ENCODE measurements at regions not wholly inside any gene's neighbourhood (a gene's known extent, or its start where the extent isn't known, plus 50 kb on each side); places are given as distances from the start of the nearest gene placed in this dataset.

- TF ChIP-seq MYNN (IDR thresholded peaks at IDR 0.05) (no peak), MYNN (CRISPR knock-in tag; IDR thresholded peaks at IDR 0.05) (no peak), ZNF583 (CRISPR knock-in tag; IDR thresholded peaks at IDR 0.05) (no peak), EGR1 (conservative IDR thresholded peaks at IDR 0.05) (no peak), ZNF143 (CRISPR knock-in tag; IDR thresholded peaks at IDR 0.05) (no peak), MXI1 (IDR thresholded peaks at IDR 0.05; ENCODE audit: low read depth, low read length) (no peak), SMARCB1 (IDR thresholded peaks at IDR 0.05; ENCODE audit: insufficient read length, low read depth) (no peak), RFX5 (IDR thresholded peaks at IDR 0.05; ENCODE audit: low read depth, low read length) (no peak), YY1 (IDR thresholded peaks at IDR 0.05; ENCODE audit: borderline replicate concordance in 1 of 3, control insufficient read depth in 1 of 3, extremely low read depth in 1 of 3, insufficient read depth in 3 of 3, insufficient read length in 1 of 3, insufficient replicate concordance in 2 of 3, low read depth in 1 of 3, low read length in 2 of 3) (no peak), RBM17 (IDR thresholded peaks at IDR 0.05; ENCODE audit: borderline replicate concordance, low read depth, low read length) (no peak), SREBF2 (CRISPR knock-in tag; IDR thresholded peaks at IDR 0.05) (no peak), E2F3 (CRISPR knock-in tag; IDR thresholded peaks at IDR 0.05) (no peak)
- TF ChIP-seq, protein P1, sequence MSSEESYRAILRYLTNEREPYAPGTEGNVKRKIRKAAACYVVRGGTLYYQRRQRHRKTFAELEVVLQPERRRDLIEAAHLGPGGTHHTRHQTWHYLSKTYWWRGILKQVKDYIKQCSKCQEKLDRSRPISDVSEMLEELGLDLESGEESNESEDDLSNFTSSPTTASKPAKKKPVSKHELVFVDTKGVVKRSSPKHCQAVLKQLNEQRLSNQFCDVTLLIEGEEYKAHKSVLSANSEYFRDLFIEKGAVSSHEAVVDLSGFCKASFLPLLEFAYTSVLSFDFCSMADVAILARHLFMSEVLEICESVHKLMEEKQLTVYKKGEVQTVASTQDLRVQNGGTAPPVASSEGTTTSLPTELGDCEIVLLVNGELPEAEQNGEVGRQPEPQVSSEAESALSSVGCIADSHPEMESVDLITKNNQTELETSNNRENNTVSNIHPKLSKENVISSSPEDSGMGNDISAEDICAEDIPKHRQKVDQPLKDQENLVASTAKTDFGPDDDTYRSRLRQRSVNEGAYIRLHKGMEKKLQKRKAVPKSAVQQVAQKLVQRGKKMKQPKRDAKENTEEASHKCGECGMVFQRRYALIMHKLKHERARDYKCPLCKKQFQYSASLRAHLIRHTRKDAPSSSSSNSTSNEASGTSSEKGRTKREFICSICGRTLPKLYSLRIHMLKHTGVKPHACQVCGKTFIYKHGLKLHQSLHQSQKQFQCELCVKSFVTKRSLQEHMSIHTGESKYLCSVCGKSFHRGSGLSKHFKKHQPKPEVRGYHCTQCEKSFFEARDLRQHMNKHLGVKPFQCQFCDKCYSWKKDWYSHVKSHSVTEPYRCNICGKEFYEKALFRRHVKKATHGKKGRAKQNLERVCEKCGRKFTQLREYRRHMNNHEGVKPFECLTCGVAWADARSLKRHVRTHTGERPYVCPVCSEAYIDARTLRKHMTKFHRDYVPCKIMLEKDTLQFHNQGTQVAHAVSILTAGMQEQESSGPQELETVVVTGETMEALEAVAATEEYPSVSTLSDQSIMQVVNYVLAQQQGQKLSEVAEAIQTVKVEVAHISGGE (CRISPR knock-in tag; IDR thresholded peaks at IDR 0.05) = no peak
- TF ChIP-seq, protein P2, sequence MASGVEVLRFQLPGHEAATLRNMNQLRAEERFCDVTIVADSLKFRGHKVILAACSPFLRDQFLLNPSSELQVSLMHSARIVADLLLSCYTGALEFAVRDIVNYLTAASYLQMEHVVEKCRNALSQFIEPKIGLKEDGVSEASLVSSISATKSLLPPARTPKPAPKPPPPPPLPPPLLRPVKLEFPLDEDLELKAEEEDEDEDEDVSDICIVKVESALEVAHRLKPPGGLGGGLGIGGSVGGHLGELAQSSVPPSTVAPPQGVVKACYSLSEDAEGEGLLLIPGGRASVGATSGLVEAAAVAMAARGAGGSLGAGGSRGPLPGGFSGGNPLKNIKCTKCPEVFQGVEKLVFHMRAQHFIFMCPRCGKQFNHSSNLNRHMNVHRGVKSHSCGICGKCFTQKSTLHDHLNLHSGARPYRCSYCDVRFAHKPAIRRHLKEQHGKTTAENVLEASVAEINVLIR (CRISPR knock-in tag; IDR thresholded peaks at IDR 0.05) = no peak
These were observed 67.1 kb upstream of the SNX2 start for GRCh38 chr5:122707796-122708195.
